ENCODE measurements at regions not wholly inside any gene's neighbourhood (a gene's known extent, or its start where the extent isn't known, plus 50 kb on each side); places are given as distances from the start of the nearest gene placed in this dataset.

DNA sequence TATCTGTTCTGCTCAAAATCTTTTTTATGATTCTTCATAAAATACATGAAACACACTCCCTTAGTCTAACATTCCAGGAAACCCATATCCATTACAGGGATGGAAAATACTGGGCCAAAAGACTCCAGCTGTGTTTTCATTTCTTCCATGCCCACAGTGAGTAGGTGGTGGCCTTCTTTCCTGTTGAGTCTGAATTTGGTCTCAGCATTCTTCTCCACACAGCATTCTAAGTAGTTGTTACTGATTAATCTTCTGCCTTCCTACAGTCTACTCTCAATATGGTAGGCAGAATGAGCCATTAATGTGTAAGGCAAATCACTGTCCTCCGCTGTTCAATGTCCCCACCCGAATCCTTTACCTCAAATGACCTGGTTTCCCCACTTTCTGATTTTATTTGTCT, 370.6 kb upstream of the RPS6KA3 start:
- no peak for DNase-seq
- no peak overlapping the region for H3K4me2 ChIP-seq
- TF ChIP-seq IRF3 (IDR thresholded peaks at IDR 0.05; ENCODE audit: low read depth, low read length), result no peak
- TF ChIP-seq FOSL2 (IDR thresholded peaks at IDR 0.05; ENCODE audit: borderline replicate concordance, low read depth), result no peak
- no peak for TF ChIP-seq RXRA (IDR thresholded peaks at IDR 0.05; ENCODE audit: borderline replicate concordance, low read depth)
- no peak for TF ChIP-seq EP300 (IDR thresholded peaks at IDR 0.05; ENCODE audit: borderline replicate concordance in 1 of 2, low read depth in 1 of 2, low read length in 1 of 2)
- TF ChIP-seq SIN3A (IDR thresholded peaks at IDR 0.05; ENCODE audit: borderline replicate concordance, low read depth, low read length), result no peak
- no peak for TF ChIP-seq RFX5 (IDR thresholded peaks at IDR 0.05; ENCODE audit: low read length)
- no peak for TF ChIP-seq TEAD4 (IDR thresholded peaks at IDR 0.05; ENCODE audit: borderline replicate concordance, insufficient read depth)
- TF ChIP-seq, protein P1, sequence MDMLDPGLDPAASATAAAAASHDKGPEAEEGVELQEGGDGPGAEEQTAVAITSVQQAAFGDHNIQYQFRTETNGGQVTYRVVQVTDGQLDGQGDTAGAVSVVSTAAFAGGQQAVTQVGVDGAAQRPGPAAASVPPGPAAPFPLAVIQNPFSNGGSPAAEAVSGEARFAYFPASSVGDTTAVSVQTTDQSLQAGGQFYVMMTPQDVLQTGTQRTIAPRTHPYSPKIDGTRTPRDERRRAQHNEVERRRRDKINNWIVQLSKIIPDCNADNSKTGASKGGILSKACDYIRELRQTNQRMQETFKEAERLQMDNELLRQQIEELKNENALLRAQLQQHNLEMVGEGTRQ (IDR thresholded peaks at IDR 0.05; ENCODE audit: borderline replicate concordance, low read depth, low read length), result no peak
- TF ChIP-seq GABPA (IDR thresholded peaks at IDR 0.05; ENCODE audit: low read depth), result no peak
- TF ChIP-seq POLR2AphosphoS5 (IDR thresholded peaks at IDR 0.05; ENCODE audit: low read depth, low read length), result no peak
- TF ChIP-seq, protein P2, sequence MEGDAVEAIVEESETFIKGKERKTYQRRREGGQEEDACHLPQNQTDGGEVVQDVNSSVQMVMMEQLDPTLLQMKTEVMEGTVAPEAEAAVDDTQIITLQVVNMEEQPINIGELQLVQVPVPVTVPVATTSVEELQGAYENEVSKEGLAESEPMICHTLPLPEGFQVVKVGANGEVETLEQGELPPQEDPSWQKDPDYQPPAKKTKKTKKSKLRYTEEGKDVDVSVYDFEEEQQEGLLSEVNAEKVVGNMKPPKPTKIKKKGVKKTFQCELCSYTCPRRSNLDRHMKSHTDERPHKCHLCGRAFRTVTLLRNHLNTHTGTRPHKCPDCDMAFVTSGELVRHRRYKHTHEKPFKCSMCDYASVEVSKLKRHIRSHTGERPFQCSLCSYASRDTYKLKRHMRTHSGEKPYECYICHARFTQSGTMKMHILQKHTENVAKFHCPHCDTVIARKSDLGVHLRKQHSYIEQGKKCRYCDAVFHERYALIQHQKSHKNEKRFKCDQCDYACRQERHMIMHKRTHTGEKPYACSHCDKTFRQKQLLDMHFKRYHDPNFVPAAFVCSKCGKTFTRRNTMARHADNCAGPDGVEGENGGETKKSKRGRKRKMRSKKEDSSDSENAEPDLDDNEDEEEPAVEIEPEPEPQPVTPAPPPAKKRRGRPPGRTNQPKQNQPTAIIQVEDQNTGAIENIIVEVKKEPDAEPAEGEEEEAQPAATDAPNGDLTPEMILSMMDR (IDR thresholded peaks at IDR 0.05), result no peak
- no peak for TF ChIP-seq SMC3 (IDR thresholded peaks at IDR 0.05; ENCODE audit: low read depth, low read length)
- TF ChIP-seq, protein P3, sequence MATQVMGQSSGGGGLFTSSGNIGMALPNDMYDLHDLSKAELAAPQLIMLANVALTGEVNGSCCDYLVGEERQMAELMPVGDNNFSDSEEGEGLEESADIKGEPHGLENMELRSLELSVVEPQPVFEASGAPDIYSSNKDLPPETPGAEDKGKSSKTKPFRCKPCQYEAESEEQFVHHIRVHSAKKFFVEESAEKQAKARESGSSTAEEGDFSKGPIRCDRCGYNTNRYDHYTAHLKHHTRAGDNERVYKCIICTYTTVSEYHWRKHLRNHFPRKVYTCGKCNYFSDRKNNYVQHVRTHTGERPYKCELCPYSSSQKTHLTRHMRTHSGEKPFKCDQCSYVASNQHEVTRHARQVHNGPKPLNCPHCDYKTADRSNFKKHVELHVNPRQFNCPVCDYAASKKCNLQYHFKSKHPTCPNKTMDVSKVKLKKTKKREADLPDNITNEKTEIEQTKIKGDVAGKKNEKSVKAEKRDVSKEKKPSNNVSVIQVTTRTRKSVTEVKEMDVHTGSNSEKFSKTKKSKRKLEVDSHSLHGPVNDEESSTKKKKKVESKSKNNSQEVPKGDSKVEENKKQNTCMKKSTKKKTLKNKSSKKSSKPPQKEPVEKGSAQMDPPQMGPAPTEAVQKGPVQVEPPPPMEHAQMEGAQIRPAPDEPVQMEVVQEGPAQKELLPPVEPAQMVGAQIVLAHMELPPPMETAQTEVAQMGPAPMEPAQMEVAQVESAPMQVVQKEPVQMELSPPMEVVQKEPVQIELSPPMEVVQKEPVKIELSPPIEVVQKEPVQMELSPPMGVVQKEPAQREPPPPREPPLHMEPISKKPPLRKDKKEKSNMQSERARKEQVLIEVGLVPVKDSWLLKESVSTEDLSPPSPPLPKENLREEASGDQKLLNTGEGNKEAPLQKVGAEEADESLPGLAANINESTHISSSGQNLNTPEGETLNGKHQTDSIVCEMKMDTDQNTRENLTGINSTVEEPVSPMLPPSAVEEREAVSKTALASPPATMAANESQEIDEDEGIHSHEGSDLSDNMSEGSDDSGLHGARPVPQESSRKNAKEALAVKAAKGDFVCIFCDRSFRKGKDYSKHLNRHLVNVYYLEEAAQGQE (IDR thresholded peaks at IDR 0.05; ENCODE audit: low read depth, low read length), result no peak
- no peak for TF ChIP-seq TCF12 (IDR thresholded peaks at IDR 0.05)
- TF ChIP-seq RCOR1 (IDR thresholded peaks at IDR 0.05; ENCODE audit: low read length), result no peak
- no peak for TF ChIP-seq USF1 (IDR thresholded peaks at IDR 0.05; ENCODE audit: borderline replicate concordance, low read depth)
- no peak overlapping the region for H2AFZ ChIP-seq (ENCODE audit: low read depth)
- H3K9me3 ChIP-seq, result no peaks in the 10 kb centered on the region
- H3K4me3 ChIP-seq (ENCODE audit: low read depth in 2 of 2, low read length in 1 of 2), result no peak overlapping the region
- H3K79me2 ChIP-seq (ENCODE audit: insufficient read depth), result no peaks in the 10 kb centered on the region
- no peaks in the 10 kb centered on the region for H3K4me1 ChIP-seq (ENCODE audit: control insufficient read depth in 1 of 2, insufficient read depth in 2 of 2, low read depth in 1 of 2, low read length in 1 of 2)
- H3K36me3 ChIP-seq (replicated peaks in 1 of 2; ENCODE audit: control insufficient read depth in 1 of 2, insufficient read depth in 2 of 2, low read length in 1 of 2), result no peaks in the 10 kb centered on the region
- no peaks in the 10 kb centered on the region for H4K20me1 ChIP-seq (ENCODE audit: insufficient read depth)
- H3K27me3 ChIP-seq (ENCODE audit: insufficient read depth), result no peaks in the 10 kb centered on the region
- H3K27ac ChIP-seq (ENCODE audit: low read depth in 2 of 2, low read length in 1 of 2), result no peak overlapping the region
- no peaks in the 10 kb centered on the region for H3K9me2 ChIP-seq
- no peak overlapping the region for H3K9ac ChIP-seq
- H3F3A ChIP-seq (replicated peaks; ENCODE audit: insufficient read depth), result no peaks in the 10 kb centered on the region
- POLR2A ChIA-PET, result no interaction called here
- CTCF ChIA-PET, result no interaction called here
- 34% methylated on average over 2 of the region's 2 CpGs for WGBS (ENCODE audit: low lambda C conversion rate)
